GM19455 (cell line): ENCODE measurements at regions not wholly inside any gene's neighbourhood (a gene's known extent, or its start where the extent isn't known, plus 50 kb on each side); places are given as distances from the start of the nearest gene placed in this dataset.

ENCODE experiments used
- ATAC-seq: cut with Tn5 transposase; IDR thresholded peaks from one replicate; pipeline ENCODE4 v1.9.1; 2021; ENCODE audit not compliant: unreplicated experiment

DNA sequence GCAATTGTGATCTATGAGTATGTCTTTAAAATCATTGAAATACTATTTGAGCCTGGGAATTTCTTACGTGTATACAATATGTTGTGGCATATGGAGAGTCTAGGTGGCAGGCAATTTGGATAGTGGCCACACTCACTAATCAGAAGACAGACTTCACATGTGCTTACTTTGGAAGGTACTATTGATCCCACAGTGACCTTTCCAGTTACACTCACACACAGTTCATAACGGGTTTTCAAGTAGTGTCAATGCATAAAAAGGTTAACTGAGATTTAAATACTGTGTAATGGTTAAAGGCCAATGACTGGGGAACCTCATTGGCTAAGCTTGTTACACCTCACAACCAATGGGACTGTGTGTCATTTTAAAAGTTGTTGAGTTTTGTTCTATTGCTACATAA is 783.2 kb downstream of the RPA4 start:
- no peak for ATAC-seq

DNA sequence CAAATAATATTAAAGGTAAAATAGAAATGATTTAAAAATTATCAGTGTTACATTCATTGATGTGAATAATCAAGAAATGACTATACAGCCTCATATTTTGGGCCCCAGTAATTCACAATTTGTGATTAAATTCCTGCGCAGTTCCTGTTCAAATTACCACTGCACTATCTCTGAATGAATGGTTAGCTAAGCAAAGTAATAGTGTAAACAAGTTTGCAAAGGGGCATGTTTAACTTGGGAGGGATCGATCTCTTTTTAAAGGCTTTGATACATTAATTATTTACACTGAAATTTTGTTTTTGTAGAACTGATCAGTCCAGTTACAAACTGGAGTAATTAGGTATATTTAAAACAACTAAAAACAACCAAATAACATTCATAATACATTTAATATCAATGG is 784.4 kb downstream of the RPA4 start:
- ATAC-seq = no peak

- no peak for ATAC-seq
Observed at GRCh38 chrX:97672138-97672537, 788.4 kb downstream of the RPA4 start.

DNA sequence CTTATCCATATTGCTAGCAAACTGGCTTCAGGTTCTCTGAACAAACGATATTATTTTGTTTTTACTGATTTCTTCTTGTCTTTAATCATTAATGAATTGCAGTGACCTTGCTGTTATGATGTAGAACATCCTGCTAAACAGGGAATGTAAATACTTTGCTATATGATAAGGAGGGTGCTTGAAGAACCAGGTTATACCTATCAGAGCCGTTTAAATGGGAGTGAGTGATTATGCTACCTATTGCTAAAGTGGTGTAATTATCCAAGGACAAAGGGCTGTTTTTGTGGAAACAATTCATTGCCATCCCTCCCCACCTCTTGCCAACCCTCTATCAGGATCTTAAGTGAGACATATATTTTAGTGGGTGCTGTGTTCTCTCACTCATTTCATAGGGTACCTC is 788.9 kb downstream of the RPA4 start:
- ATAC-seq = no peak

GRCh38 chrX:97673135-97673534 is 789.4 kb downstream of the RPA4 start:
- ATAC-seq = no peak

DNA sequence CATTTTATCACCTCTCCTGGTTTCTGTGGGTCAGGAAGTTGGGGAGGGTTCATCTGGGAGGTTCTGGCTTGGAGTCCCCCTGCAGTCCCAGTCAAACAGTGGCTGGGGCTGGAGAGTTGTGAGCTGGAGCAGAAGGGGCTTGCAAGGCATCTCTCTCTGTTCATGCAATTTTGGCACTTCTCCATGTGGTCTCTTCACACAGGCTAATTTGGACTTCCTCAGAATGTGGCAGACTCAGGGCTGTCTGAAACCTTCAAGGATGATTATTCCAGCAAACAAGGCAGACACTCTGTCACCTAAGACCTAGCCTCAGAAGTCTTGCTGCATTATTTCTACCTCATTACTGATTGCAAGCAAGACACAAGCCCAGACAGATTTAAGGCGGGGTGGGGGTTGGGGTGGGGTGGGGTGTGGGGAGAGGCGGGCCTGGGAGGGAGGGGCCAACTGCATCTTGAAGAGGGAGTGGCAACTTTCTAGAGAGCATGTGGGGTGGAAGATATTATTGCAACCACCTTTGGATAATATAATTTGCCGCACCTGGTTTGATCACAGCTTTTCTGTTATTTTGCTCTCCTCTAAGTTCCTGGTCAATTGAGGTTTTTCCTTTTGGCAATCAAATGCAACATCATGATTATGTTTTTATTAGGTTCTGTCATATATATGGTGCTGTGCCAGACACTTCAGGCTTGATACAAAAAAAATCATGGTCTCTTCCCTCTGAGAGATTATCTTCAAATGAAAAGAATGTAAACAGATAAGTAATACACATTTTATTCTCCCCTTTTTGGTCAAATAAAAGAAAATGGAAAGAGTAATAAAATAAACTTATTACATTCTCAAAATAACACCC is 799.5 kb downstream of the RPA4 start:
- ATAC-seq = no peak

- no peak for ATAC-seq
Observed at GRCh38 chrX:97685753-97686152, 802.0 kb downstream of the RPA4 start.

DNA sequence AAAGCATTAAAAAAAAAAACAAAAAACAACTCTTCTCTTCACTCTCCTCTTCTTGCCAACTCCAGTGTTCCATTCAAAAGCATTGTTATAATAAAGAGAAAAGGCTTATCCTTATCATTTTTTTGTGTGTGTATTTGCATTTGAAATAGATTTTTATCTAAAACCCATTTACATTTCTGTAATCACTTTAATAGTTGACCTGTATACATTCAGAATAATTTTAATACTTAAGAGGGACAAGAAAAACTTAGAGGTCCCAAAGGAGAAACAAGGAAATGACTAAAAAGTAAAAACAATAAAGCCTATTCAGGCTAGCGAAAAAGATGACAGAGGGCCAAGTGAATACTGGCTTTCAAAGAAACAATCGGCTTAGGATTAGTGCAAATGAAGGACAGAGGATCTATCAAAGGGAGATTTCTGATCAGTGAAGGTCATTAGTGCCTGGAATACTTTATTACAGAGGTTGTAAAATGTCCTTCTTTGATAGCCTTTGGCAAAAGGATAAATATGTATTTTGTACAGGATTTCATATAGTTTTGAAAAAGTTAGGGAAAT is 808.3 kb downstream of the RPA4 start:
- ATAC-seq = no peak

DNA sequence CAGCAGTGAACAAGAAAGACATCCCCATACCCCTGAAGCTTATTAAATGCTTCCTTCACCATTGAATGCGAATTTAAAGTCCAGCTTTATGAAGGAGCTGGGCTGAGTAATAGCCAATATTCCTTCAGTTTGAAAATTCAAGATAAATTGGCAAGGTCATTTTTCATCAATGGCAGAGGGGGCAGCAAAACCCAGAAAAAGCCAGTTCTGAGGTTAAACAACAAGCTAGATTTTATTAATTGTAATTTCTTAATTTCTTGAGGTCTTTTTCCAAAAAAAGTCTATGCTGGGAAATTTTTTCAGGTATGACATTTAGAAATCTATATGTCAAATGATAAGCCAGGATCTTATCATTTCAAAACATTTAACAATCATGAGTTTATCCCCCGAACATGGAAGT is 808.9 kb downstream of the RPA4 start:
- no peak for ATAC-seq

GRCh38 chrX:97700547-97700946 is 816.8 kb downstream of the RPA4 start:
- ATAC-seq = no peak

- ATAC-seq = no peak
Observed at GRCh38 chrX:97704474-97704873, 820.8 kb downstream of the RPA4 start.

DNA sequence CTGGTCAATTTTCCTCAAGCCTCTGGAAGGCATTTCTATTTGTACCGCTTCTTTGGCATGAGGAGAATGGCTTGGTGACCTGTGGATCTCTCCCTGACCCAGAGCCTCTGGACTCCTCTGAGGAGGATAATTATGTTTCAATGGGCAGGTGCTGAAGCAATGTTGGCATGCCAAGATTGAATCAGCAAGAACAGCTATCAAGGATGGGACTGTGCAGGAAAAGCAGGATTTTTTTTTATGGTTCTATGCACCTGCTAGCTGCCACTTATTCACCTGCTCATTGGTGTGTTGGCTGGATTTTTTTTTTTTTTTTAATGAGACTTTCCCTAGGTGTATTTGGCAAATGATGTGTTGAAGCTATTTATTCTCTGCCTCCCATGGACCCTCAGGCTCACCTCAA is 821.2 kb downstream of the RPA4 start:
- ATAC-seq = no peak

GRCh38 chrX:97705936-97706335 is 822.2 kb downstream of the RPA4 start:
- ATAC-seq = no peak

GRCh38 chrX:97714072-97714471 is 830.4 kb downstream of the RPA4 start:
- no peak for ATAC-seq

DNA sequence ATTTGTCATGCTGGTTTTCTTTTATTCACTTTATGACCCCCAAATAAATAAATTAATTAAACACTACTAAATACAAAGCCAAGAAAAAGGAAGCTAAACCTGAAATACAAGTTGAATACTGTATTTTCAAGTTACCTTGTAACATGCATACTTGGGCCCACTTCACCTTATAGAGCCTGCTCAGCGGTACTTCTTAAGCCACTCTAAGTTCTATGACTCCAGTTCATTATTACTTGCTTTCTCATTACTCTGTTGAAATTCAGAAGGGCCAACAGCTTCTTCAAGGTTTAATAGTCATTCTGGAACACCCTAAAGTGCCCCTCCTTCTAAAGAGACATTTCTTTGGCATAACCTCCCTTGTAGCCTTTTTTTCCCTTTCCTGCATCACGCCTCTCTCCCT is 844.5 kb downstream of the RPA4 start:
- ATAC-seq = no peak

DNA sequence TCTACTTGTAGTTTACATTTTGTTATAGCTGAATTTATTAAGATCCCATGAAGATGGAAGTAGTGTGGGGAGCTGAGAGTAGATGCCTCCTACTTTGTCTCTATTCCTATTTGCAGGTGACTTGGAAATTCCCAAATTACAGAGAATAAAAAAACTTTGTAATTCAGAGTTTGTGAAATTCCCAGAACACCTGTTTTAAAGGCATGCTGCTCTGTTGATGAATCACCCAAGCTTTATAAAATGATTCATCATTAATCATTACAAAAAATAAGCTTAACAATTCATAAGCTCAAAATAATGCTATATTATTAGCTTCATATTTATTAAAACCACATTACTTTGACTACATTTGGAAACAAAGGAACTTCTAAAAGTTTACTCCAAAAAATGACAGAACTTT is 856.3 kb downstream of the RPA4 start:
- ATAC-seq = no peak

DNA sequence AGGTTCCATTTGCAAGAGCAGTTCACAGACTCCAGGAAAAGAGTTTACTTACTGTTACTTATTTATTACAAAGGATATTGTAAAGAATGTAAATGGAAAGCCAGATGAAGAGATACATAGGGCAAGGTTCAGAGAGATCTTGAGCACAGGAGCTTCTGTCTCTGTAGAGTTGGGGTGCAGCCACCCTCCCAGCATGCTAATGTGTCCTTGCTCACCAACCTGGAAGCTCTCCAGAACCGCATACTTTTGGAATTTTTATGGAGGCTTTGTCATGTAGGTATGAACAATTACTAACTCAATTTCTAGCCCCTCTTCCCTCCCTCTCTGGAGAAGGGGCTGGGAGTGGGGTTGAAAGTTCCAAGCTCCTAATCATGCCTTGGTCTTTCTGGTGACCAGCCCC is 857.2 kb downstream of the RPA4 start:
- no peak for ATAC-seq

- ATAC-seq = no peak
Observed at GRCh38 chrX:97743014-97743413, 859.3 kb downstream of the RPA4 start.

DNA sequence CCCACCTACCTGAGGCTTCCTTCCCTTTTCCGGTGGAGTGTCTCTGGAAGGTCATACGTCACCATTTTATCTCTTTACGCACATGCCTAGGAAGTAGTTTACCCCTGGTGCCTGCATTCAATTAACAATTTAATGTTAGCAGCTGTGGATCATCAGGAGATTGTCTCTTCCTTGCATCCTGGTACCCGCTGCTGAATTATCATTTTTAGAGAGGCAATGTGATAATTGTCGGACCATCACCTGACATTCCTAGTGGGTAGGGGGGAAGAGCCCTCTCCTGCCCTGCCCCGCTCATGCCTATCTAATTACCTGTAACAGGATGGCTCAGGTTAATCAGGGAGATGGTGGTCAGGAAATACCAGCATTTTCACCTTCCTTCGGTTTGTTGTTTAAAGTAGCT is 863.6 kb downstream of the RPA4 start:
- no peak for ATAC-seq

GRCh38 chrX:97751016-97751415 is 867.3 kb downstream of the RPA4 start:
- ATAC-seq = no peak

DNA sequence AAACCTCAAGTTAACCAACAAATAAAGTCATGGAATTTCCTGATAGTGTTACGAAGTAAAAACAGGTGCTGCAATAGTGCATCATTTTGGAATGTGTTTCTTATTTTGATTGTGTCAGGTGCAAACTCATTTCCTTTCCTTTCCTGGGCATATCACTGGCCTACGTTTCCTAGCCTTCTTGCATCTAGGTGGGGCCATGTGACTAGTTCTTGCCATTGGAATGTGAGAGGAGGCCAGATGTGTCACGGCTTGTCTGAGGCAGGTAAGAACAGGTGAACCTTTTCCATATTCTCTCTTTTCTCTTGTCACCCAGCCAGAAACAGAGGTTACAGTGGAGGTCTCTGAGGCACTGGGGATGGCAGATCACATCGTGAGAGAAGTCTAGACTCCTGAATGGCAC is 868.0 kb downstream of the RPA4 start:
- ATAC-seq = no peak

DNA sequence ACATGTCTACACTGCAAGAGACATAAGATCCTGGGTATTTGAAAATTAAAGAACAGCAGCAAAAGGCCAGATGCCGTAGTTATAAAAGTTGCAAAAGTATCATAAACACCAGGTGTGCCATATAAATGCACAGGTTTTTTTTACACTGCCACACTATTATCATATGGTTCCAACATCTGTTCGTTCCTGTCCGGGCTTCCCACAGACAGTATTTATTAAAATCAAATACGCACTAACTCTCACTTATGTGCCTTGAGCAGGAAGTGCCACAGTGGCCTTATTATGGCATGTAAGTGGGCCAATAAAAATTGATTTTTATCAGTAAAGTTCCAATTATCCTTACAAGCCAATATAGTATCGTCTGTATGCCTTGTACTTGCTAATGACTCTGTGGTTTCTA is 873.2 kb downstream of the RPA4 start:
- ATAC-seq = no peak

DNA sequence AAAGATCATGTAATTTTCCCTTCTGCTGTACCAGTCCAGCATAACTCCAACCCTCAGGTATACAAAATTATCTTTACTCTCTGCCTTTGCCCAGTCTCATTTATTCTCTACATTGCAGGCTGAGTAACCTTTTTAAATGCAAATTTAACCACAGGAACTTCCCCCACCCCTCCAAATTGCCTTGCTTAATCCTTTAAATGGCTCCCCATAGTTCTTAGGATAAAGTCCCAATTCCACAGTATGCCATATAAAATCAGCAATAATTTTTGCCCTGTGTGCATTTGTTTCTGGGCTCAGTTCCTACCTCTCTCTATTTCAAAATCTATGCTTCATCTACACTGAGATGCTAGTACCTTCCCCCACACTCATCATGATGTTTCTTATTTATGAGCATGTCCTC is 879.7 kb downstream of the RPA4 start:
- no peak for ATAC-seq
